Endometrium (tissue), 2 donors: ENCODE measurements at regions not wholly inside any gene's neighbourhood (a gene's known extent, or its start where the extent isn't known, plus 50 kb on each side); places are given as distances from the start of the nearest gene placed in this dataset.

Experiments used
- FAIRE-seq: peaks from 2 replicates; lab custom pipeline; 2012; peaks lifted over from hg19 to GRCh38; lab: Jason Lieb, UNC
- donor health status: control.
- donor health status: control.

DNA sequence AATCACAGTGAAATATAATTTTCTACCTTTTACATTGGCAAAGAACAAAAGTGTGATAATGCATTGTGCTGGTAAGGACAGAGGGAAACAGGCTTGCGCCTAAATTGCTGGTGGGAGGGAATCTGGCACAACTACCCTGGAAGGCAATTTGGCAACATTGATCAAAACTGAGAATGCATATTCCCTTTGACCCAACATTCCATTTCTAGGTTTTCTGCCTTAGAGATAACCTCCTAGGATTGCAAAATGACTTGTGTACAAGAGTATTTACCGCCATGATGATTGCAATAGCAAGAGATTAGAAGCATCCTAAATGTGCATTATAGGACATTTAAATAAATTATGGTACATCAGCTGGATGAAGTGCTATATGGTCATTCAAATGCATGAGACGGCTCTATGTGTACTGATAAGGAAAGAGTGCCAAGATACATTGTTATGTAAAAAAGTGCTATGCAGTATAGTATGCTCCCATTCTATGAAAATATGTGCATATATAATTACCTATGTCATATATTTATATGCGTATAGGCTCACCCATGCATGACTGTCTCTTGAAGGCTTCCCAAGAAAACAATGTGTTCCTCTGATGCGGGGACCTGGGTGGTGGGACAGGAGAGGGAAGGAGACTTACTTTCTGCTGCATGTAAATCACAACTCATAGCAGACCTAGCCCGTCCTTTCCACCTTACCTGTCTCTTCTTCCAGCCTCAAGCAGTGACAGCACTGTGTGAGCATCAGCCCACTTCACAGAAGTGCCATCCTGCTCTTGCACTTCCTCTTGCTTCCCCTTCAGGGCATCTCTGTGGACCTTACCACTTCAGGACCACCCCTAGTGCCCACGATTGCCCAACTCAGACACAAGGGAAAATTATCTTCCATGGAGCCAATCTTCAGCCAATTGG, 249.9 kb upstream of the TLE3 start:
- no peak for FAIRE-seq

DNA sequence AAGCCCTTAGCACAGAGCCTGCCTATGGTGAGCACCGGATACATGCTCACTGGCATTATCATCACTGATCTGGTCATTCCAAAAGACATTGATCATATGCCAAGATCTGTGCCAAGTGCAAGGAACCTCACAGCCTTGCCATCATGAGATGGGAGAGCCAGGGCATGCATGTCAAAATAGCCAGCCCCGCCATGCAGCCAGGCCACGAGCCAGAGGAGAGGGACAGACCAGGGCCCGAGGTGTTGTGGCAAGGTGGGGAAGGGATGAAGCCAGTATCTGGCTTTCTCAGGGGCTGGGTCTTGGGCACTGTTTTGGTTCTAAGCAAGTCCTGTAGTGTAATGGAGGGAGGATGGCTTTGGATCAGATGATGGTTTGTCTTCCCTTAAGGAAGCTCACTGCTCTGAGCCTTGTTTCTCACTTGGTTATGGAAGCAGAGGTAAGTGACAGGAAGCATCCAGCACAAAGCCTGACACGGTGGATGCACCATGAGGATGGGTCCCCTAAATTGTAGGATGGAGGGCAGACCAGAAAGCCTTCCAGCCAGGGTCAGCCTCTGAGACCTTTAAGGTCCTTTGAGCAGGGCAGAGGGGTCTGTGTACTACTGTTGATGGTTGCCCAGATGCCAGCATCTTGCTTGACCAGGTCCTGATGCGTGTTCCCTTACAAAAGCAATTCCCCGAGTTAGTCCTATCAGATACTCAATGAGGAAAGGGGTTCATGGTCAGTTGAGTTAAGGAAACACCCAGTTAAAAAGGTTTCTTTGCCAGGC, 247.7 kb upstream of the TLE3 start:
- FAIRE-seq, result no peak

DNA sequence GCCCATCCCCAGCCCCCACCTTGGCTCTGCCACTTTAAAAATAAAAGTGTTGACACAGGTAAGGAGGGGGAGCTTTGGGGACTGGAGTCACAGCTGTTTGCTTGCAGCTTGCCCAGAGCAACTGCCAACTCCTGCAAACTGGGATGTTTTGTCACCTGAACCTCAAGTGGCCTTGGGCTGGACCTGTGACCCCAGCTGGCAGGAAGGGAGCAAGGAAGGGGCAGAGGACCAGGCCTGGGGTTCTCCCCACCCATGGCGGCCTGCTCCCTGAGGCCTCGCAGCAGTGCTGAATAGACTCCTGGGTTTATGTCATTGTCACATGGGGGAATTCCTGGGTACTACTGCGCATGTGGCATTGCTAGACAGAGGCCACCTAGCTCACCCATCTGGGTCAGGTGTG, 246.9 kb upstream of the TLE3 start:
- FAIRE-seq, result no peak

DNA sequence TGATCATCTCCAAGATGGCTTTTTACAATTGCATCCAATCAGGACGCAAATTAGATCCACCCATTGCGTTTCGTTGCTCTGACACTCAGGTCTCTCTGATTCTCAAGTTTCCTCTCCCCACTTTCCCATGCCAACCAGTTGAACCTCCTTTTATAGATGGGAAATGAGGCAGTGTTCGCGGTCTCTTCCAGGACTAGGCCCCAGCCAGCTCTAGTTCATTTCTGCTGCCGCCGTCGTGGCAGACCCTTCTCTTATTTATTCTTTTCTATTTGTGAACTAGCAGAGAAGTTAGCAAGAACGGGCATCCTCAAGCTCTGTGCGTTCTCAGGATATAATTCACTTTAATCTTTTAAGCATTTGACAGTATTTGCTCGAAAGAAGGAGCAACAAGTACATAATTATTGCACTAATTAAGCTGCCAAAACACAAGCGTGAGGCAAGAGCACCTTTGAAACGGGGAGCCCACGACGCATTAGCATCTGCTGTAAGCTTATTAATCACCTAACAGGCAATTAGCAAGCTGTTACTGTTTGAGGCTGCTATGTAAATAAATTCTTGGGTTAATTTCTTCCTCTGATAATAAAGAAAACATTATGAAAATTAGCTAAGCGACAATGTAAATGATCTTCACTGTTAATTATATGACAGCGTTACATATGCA, 246.4 kb upstream of the TLE3 start:
- FAIRE-seq, result no peak

DNA sequence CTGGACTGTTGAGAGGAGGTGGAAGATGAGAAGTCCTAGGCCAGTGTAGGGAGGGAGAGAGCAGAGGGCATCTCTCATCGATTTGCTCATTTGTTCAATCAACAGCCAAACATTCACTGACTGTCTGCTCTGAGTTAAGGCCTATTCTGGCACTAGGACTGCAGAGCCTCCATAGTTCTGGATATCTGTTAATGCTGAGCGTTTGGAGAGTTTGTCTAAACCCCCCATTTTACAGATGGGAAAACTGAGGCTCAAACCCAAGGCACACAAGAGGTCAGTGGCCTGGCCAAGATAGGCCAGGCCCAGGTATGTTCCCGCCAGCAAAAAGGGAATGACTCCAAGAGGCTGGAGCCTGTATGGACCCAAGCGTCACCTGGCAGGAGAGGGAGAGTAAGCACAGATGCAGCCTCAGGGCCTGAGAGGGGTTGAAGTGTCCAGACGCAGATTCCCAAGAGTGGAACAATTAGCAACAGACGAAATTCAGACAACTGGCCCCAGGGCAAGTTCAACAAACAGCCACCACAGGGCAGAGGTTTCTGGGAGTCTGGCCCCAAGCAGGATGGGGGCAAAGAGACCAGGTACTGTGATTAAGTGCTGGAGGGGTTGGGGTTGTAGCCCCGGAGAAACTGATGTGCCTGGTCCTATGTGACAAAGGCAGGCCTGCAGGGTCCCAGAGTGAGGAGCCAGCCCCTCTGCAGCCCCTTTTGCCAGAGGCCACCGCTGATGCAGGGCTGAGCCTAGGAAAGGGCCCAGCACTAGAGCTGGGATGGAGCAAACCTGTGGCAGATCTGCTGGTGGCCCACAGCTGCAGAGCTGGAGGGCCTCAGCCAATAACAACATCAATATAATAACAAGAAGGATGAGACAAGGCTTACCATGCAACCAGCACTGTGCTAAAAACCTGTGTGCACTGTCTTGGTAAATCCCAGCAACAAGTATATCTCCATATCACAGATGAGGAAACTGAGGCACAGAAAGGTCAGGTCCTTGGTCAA, 245.1 kb upstream of the TLE3 start:
- FAIRE-seq, result no peak

DNA sequence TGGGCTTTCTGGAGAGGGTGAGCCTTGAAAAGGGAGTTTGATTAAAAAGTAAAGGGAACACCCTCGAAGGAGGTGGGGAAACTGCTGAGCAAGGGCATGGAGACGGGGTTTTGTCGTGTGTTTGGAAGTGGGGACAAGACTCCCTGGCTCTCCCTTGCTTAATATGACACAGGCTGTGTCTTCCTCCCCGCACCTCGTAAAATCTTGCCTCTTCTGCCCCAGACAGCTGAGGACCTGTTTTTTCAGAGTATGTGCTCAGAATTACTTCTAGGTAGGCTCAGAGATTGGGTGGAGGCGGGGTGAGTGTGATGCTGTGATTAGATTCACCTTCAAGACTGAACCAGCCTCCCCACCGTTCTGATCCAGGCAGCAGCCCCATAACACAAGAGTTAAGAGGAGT, 244.4 kb upstream of the TLE3 start:
- no peak for FAIRE-seq

DNA sequence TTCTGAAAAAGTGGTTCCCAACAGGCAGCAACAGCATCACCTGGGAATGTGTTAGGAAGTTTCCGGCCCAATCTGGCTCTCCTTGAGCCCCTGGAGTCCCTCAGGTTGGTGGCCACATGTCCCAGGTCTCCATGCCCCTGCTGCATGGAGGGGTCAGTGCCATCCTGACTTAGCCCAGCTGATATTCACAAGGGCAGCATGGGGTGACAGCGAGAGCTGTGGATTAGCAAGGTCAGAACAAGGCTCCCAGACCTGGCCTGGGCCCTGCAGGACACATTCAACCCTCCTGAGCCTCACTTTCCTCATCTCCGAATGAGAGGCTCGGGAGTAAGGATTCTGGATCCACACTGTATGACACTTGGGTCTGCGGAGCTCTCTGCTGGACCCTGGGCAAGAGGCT, 243.8 kb upstream of the TLE3 start:
- FAIRE-seq, result no peak

DNA sequence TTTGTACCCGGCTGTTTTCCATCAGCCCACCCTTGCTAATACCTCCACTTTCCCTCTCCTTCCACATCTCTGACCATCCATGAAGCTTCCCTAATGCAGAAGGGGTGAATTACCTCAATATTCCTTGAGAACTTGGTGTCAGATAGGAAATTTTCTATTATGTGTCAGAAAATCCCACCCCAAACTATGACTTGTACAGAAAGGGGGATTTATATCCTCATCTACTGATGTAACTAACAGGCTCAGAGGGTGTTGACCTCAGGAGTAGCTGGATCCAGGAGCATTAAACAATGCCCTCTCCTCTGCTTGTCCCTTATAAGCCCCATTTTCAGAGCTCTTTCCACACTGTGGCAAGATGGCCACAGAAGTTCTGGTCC, 242.8 kb upstream of the TLE3 start:
- FAIRE-seq, result no peak

DNA sequence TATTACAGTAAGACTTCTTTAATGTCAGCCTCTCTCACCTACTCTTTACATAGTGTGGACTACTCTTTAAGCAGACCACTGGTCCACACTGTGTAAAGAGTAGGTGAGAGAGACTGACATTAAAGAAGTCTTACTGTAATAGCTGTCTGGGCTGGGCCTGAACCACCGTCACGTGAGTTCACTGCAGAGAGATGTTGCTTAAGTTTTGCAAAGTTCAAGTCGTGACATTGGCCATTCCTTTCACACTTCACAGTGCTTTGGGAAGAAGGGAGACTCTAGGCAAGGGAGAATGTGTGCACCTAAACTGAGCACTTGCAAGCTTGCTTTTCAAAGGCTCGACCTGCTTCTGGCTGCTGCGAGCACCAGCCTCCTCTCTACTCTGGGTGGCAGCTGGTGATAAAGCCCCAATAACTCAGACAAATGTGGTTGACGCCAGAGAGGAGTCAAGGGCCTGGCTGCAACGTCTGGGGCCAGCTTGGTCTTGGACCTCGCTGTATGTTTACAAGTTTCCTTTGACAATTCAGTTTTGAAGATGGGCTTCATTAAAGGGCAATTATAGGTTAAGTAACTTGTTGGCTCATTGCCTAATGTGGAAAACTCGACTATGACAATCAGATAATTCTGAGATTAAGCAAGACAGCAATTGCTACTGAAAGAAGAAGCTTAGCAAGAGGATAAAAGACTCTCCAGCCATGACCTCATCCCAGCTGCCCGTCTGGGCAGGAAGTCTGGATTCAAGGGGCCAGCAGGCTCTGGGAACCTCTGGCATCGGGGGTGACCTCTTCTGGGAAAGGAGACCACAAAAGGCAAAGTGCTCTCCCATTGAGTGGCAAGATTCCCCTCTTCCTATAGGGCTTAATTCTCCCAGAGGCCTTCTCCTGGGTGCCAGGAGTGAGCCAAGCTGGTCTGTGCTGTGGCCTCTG, 242.1 kb upstream of the TLE3 start:
- FAIRE-seq, result no peak

DNA sequence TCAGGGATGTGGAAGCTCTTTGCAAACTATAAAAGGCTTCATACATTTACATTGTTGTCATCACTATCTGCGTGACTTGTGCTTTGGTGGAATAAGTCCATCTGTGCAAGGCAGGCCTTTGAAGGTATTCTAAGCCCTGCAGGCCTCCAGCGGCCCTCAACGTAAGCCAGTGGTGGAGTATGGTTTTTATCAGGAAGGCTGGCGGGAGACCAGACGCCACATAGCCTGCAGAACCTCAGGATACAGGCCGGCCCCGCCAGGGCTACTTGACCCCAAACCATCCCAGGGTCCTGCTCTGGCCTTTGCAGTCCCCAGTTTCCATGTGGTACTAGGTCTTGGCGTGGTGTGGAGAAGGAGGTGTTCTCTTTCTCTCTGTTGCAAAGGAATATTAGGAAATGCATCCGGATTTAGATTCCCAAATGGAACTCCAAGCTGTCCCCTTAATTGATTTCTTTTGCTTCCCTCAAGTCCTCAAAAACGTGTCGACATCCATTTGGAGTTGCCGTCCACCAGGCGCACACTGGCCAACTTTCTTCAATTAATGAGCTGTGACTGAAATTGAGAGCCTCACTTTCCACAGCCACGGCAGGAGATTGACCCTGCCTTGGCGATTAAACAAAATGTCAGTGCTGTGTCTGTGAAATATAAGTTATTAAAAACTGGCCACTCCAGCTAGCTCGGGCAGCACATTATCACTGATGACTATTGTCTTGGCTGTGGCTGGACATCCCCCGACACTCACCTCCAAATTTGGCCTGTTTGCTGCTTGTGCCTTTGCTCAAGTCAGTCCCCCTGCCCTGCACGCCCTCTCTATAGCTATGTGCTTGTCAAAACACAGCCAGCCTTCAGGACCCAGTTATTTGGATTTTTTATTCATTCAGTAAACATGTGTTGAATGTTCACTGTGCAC, 239.8 kb upstream of the TLE3 start:
- FAIRE-seq, result no peak

DNA sequence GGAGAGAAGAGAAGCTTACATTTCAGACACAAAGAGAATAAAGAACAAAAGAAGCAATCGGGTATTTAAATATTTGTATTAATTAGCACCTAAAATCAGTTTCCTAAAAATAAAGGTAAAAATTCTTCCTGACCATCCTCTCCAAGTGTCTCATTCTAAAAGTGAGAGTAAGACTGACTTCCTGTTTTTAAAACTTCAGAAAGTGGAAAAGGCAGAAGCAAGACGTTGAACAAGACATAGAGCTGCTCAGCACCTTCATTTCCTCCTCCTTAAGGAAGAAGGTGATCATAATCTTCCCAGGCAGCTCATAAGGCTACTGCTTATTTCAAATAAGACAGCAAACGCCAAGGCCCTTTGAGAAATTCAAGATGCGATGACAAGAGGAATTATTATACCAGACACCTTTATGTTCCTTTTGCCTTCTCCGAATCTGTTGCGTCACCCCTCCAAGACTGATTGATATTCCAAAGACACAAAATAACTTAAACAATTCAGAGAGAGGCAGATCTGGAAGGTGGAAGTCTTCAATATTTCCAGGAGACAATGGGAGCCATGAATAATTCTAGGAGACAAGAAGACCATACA, 238.8 kb upstream of the TLE3 start:
- no peak for FAIRE-seq

DNA sequence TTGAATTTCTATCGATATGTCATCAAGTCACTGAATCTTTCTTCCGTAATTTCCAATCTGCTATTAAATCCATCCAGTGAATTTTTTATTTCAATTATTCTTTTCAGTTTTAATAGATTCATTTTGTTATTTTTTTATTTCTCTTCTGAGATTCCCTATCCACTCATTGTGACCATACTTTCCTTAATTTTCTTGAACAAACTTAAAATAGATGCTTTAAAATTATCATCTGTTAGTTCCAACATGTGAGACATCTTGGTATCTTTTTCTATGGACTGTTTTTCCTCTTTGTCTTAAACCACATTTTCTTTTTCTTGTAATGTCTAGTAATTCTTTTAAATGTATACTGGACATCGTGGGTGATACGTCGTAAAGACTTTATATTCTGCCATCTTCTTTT, 236.6 kb upstream of the TLE3 start:
- peak; percentile 55 for FAIRE-seq

DNA sequence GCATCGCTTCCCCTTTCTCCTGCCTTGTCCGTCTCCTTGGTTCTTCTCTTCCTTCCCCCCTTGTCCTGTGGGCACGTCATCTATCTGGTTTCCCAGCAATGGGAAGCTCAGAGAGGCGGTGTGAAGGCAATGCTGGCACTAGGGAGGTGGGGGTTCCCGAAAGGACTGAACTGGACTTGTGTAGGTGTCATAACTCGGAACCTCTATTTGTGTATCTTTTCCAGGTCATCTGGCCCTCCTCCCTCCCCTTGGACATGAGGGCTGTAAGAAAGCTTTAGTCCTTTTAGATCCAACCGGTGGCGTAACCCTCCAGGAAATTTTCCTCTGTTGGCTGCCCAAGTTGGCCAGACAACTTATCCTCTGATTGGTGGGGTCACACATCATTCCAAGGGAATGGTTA, 231.5 kb upstream of the TLE3 start:
- FAIRE-seq, result no peak

DNA sequence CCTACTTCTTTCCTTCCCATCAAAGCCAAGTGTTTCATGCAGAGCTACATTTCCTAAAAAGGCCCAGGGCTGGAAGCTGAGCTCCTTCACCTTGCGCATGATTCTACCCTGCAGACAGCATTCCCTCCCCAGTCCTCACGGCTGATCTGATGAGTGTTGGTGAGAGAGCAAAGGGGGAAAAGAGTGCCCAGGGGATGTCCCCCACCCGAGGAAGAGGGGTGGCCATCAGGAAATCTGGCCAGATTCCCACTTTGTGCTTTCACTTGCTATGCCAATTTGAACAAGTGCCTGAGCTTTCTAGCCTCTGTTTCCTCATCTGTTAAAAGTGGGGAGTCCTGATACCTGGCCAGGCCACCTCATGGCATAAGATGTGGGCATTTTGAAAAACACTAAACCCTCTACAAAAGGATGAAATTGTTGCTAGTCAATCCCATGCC, 231.0 kb upstream of the TLE3 start:
- no peak for FAIRE-seq

DNA sequence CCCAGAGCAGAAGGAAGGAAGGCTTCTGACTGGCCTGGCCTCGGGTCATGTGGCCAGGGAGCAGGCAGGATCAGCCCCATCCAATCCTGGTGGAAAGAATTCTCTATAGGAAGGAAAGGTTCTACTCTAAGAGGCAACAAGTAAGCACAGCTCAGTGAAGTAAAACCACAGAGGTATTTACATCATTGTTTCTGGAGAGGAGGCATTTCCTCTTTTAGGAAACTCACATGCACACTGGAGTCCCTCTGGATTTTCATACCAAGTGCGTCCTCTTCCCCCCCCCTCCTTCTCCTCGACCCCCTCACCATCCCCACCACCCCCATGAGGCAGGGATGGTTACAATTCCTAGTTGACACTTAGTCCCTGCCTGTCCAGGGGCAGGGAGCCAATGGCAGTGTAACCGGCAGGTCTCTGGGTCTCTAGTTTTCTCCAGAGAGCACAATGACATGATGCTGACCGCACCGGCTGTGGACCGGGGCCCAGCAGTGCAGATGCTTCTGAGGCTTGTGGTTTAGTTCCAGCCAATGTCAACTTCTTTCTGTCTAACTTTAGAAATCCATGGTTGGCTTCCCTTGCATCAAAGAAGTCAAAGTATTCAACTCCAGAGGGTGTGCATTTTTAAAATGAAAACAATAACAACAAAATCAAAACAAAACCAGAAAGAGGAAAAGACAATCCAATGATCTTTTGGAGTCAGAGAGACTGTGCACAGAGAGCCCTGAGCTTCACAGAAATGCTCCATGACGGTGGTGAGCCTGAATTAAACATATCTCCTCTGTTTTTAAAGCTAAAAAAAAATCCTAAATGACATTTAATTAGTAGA, 230.3 kb upstream of the TLE3 start:
- FAIRE-seq, result peak; percentile 99

DNA sequence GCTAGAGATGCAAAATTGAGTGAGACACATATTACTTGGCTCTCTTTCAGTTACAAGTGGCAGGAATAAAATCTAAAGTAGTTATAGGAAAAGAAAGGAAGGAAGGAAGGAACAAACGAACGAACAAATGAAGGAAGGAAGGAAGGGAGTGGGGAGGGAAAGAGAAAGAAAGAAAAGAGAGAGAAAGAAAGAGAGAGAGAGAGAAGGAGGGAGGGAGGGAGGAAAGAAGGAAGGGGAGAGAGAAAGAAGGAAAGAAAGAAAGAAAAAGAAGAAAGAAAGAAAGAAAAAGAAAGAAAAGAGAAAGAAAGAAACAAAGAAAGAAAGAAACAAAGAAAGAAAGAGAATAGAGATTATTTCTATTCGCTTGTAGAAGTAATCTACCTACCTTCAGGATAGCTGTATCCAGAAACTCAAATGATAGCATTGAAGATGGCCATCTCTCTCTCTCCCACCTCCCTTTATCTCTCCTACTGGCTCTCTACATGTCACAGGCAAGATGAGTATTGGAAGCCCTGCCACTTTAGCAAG, 229.7 kb upstream of the TLE3 start:
- no peak for FAIRE-seq

DNA sequence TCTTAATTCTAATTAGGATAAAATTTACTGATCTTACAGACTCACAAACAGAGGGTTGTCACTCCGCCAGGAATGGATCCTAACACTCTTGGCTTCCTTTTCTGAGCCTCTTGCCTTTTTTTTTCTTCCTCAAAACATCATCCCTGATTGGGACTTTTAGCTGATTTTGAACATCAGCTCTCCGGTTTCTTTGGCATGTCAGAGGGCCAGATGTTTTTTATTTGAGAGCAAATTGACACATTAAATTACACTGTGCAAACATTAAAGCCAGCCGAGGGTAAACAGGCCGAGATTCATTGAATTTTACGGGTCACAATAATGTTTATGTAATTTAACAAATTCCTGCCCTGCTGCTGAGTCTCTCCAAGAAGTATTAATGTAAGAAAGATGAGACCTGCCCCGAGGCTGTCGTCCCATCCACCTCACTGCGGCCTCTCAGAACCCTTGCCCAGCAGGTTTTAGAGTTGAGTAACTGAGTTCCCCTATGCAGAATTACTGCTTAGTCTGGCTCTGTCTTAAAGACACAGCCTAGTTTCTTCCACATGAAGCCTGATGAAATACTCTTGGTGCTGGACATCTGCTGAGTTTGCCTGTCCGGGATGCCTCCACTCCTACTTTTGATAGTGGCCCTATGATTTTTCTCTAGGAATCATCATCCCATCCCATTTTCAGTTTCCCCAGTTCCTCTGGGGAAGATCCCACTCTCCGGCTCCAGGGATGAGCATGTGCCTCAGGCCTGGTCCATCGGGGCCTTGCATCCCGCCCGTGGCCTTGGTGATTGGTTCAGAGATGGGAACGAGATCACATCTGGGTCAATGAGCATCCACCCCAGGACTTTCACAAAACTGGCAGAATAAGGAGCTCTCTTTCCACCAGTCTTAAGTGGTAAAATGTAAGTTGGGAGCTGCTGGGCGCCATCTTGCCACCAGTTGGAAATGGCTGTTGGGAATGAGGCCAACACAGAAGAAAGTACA, 226.6 kb upstream of the TLE3 start:
- peak; percentile 95 for FAIRE-seq
